H9 (cell line): ENCODE measurements at regions not wholly inside any gene's neighbourhood (a gene's known extent, or its start where the extent isn't known, plus 50 kb on each side); places are given as distances from the start of the nearest gene placed in this dataset.

Experiments used
- DNase-seq: peaks from one replicate; pipeline ENCODE4 v3.0.0-alpha.2; 2017
- H2AFZ ChIP-seq: one replicate; pipeline ENCODE4 v1.6.1; 2013; ENCODE audit warnings: mild to moderate bottlenecking, low read length, control low read depth, moderate library complexity
- H2AK5ac ChIP-seq: 2 replicates; pipeline ENCODE4 v1.6.1; 2013; ENCODE audit warnings: low read length, control low read depth, mixed read lengths; ENCODE audit not compliant: insufficient read length
- H2BK120ac ChIP-seq: one replicate; pipeline ENCODE4 v1.6.1; 2013; ENCODE audit warnings: low read depth, mild to moderate bottlenecking, low read length, control low read depth, inconsistent platforms; ENCODE audit not compliant: poor library complexity, severe bottlenecking
- H2BK12ac ChIP-seq: 2 replicates; pipeline ENCODE4 v1.6.1; 2013; ENCODE audit warnings: low read length, control low read depth, mixed read lengths, low read depth; ENCODE audit not compliant: insufficient read length
- H2BK15ac ChIP-seq: 2 replicates; pipeline ENCODE4 v1.6.1; 2013; ENCODE audit warnings: low read depth, low read length, control low read depth
- H2BK20ac ChIP-seq: one replicate; pipeline ENCODE4 v1.6.1; 2013; ENCODE audit warnings: low read depth, mild to moderate bottlenecking, low read length, control low read depth, inconsistent platforms; ENCODE audit not compliant: poor library complexity, severe bottlenecking
- H2BK5ac ChIP-seq: 2 replicates; pipeline ENCODE4 v1.6.1; 2013; ENCODE audit warnings: low read length, control low read depth, mixed read lengths; ENCODE audit not compliant: insufficient read length
- H3K14ac ChIP-seq: 2 replicates; pipeline ENCODE4 v1.6.1; 2013; ENCODE audit warnings: low read length, control low read depth; ENCODE audit not compliant: insufficient read depth
- H3K18ac ChIP-seq: 2 replicates; pipeline ENCODE4 v1.6.1; 2013; ENCODE audit warnings: low read depth, mild to moderate bottlenecking, mixed read lengths, low read length, control low read depth; ENCODE audit not compliant: insufficient read length
- H3K23ac ChIP-seq: 2 replicates; pipeline ENCODE4 v1.6.1; 2013; ENCODE audit warnings: low read length, control low read depth, mixed read lengths, low read depth; ENCODE audit not compliant: insufficient read length
- H3K23me2 ChIP-seq: 2 replicates; pipeline ENCODE4 v1.6.1; 2013; ENCODE audit warnings: low read depth, mild to moderate bottlenecking, mixed read lengths, low read length, control low read depth; ENCODE audit not compliant: insufficient read length, poor library complexity, severe bottlenecking
- H3K27ac ChIP-seq: 2 replicates; pipeline ENCODE4 v1.5.1; 2013; ENCODE audit warnings: low read length, control low read depth, mixed read lengths, low read depth; ENCODE audit not compliant: insufficient read length
- H3K27me3 ChIP-seq: 2 replicates; pipeline ENCODE4 v1.6.1; 2013; ENCODE audit warnings: low read length, control low read depth, inconsistent platforms; ENCODE audit not compliant: insufficient read depth
- H3K4ac ChIP-seq: 2 replicates; pipeline ENCODE4 v1.6.1; 2013; ENCODE audit warnings: low read depth, mild to moderate bottlenecking, control low read depth, inconsistent platforms, low read length, moderate library complexity
- H3K4me1 ChIP-seq: 2 replicates; pipeline ENCODE4 v1.6.1; 2013; ENCODE audit warnings: low read length, control low read depth, inconsistent platforms; ENCODE audit not compliant: insufficient read depth
- H3K4me2 ChIP-seq: 2 replicates; pipeline ENCODE4 v1.6.1; 2013; ENCODE audit warnings: low read length, control low read depth, mixed read lengths; ENCODE audit not compliant: insufficient read length, insufficient read depth
- H3K56ac ChIP-seq: 2 replicates; pipeline ENCODE4 v1.6.1; 2013; ENCODE audit warnings: low read depth, mild to moderate bottlenecking, mixed read lengths, low read length, control low read depth; ENCODE audit not compliant: insufficient read length
- H3K79me1 ChIP-seq: 2 replicates; pipeline ENCODE4 v1.6.1; 2013; ENCODE audit warnings: low read depth, mild to moderate bottlenecking, moderate library complexity, low read length, control low read depth, inconsistent platforms; ENCODE audit not compliant: insufficient read depth, poor library complexity, severe bottlenecking
- H3K79me2 ChIP-seq: 2 replicates; pipeline ENCODE4 v1.6.1; 2013; ENCODE audit warnings: low read length, control low read depth, inconsistent platforms; ENCODE audit not compliant: insufficient read depth
- H3K9ac ChIP-seq: 2 replicates; pipeline ENCODE4 v1.6.1; 2013; ENCODE audit warnings: low read length, control low read depth, mixed read lengths; ENCODE audit not compliant: insufficient read length; ENCODE audit errors: extremely low read depth
- H3K9me3 ChIP-seq: one replicate; pipeline ENCODE4 v1.6.1; 2013; ENCODE audit warnings: low read depth, low read length, inconsistent platforms; ENCODE audit not compliant: control insufficient read depth
- H3T11ph ChIP-seq: one replicate; pipeline ENCODE4 v1.6.1; 2013; ENCODE audit warnings: mild to moderate bottlenecking, low read length, control low read depth, inconsistent platforms
- H4K20me1 ChIP-seq: one replicate; pipeline ENCODE4 v1.6.1; 2013; ENCODE audit not compliant: control insufficient read depth, insufficient read length, insufficient read depth
- H4K5ac ChIP-seq: 2 replicates; pipeline ENCODE4 v1.6.1; 2013; ENCODE audit warnings: low read depth, mild to moderate bottlenecking, mixed read lengths, low read length, control low read depth; ENCODE audit not compliant: insufficient read length
- H4K8ac ChIP-seq: replicated peaks from 2 replicates; pipeline ENCODE4 v1.6.1; 2013; ENCODE audit warnings: low read length, control low read depth, mixed read lengths, low read depth; ENCODE audit not compliant: insufficient read length
- H4K91ac ChIP-seq: 2 replicates; pipeline ENCODE4 v1.6.1; 2013; ENCODE audit warnings: low read depth, mild to moderate bottlenecking, moderate library complexity, mixed read lengths, low read length, control low read depth; ENCODE audit not compliant: insufficient read length
- H3K27ac Mint-ChIP-seq, 3 experiments: 2 replicates in 2 of 3; 3 replicates in 1 of 3; pipeline ENCODE4 v1.8.0; 2020 to 2021; ENCODE audit warnings: mixed read lengths in 3 of 3, mild to moderate bottlenecking in 1 of 3, moderate library complexity in 1 of 3
- H3K27me3 Mint-ChIP-seq: 2 replicates; pipeline ENCODE4 v1.8.0; 2021; ENCODE audit warnings: low read depth, mild to moderate bottlenecking, moderate library complexity, mixed read lengths
- H3K36me3 Mint-ChIP-seq, 3 experiments: 2 replicates in 2 of 3; 3 replicates in 1 of 3; pipeline ENCODE4 v1.8.0; 2020 to 2021; ENCODE audit warnings: low read depth in 3 of 3, mixed read lengths in 3 of 3; ENCODE audit not compliant: insufficient read depth in 1 of 3
- H3K4me1 Mint-ChIP-seq, 2 experiments: 2 replicates each; pipeline ENCODE4 v1.8.0; 2020; ENCODE audit warnings: mixed read lengths in 2 of 2
- H3K4me3 Mint-ChIP-seq, 2 experiments: 2 replicates in 1 of 2; 3 replicates in 1 of 2; pipeline ENCODE4 v1.8.0; 2020 to 2021; ENCODE audit warnings: mild to moderate bottlenecking in 2 of 2, mixed read lengths in 2 of 2, moderate library complexity in 1 of 2
- H3K9me3 Mint-ChIP-seq, 2 experiments: 2 replicates in 1 of 2; 3 replicates in 1 of 2; pipeline ENCODE4 v1.8.0; 2020; ENCODE audit warnings: mild to moderate bottlenecking in 2 of 2, mixed read lengths in 2 of 2, moderate library complexity in 1 of 2
- WGBS: extraction: QIAGEN DNeasy Blood & Tissue Kit; methylation state at CpG from one replicate; pipeline ENCODE4 v1.1.7; 2013; ENCODE audit warnings: missing lambda C conversion rate, low lambda C conversion rate, mixed read lengths; ENCODE audit not compliant: insufficient read length; ENCODE audit errors: extremely low coverage; 5-methylcytosine and 5-hydroxymethylcytosine counted together
- TF ChIP-seq, protein P1 (sequence below): fragments of 200-600 bp; sonication (generic); conservative IDR thresholded peaks from 3 replicates; pipeline ENCODE4 v1.8.0; 2021; ENCODE audit warnings: antibody characterized with exemption, mild to moderate bottlenecking

DNA sequence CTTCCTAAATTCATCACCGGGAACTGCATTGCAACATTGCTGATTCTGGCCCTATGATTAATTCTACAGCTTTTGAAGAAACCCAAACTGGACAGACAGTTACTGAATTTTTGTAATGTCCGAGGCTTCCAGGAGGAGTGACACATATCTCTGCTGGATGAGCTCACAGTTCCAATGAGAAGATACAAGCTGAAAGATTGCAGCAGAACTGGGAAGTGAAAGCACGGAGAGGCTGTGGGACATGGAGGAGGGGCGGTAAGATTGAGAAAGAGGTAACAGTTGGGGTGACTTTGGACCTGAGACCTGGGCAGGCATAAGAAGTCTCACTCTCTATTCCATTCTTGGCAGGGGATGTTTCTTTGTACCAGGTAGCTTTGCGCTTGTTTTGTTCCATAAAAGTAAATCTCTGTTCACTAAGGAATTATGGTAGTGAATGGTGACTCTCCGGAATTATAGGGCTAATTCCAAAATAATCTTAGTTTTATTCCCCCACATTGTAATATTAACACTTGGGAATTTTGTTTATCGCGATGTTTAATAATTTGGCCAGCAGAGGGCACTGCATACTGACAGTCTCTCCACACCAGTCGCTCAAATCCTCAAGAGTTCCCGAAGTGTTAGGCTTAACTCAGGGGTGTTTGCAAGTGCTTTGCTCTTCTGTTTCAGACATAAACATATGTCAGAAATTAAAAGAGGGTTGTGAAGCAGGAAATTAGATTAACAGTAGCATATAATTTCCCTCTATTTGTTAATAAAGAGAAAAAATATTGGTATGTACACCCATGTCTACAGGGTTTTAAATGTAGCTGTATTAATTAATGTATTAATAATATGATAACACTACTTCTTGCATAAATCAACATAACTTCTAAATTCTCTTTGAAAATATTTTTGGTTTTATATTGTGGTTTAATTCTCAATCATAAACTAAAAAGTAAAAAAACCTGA lies 201.4 kb downstream of the SOCS6 start:
- H3K27ac Mint-ChIP-seq, result no peak overlapping the region
- Histone ChIP-seq H2BK5ac (no peak overlapping the region), H3K23ac (no peak overlapping the region), H4K8ac (no peak overlapping the region), H3K27ac (no peak overlapping the region), H3K79me1 (no peaks in the 10 kb centered on the region), H3K4me1 (no peaks in the 10 kb centered on the region), H3T11ph (no peak overlapping the region), H2BK15ac (no peak overlapping the region), H3K79me2 (no peaks in the 10 kb centered on the region), H3K4ac (no peak overlapping the region), H3K4me2 (no peak overlapping the region), H3K18ac (no peak overlapping the region), H3K14ac (no peak overlapping the region), H3K9me3 (no peaks in the 10 kb centered on the region), H4K5ac (no peak overlapping the region), H3K9ac (no peak overlapping the region), H4K91ac (no peak overlapping the region), H3K56ac (no peak overlapping the region), H4K20me1 (no peaks in the 10 kb centered on the region), H2BK12ac (no peak overlapping the region), H2AFZ (no peak overlapping the region), H2BK120ac (no peak overlapping the region), H2BK20ac (no peak overlapping the region), H2AK5ac (no peak overlapping the region), H3K27me3 (no peaks in the 10 kb centered on the region), H3K23me2 (no peaks in the 10 kb centered on the region)
- H3K4me1 Mint-ChIP-seq, result no peaks in the 10 kb centered on the region; a peak in 2 of 4 replicates
- TF ChIP-seq, protein P1, sequence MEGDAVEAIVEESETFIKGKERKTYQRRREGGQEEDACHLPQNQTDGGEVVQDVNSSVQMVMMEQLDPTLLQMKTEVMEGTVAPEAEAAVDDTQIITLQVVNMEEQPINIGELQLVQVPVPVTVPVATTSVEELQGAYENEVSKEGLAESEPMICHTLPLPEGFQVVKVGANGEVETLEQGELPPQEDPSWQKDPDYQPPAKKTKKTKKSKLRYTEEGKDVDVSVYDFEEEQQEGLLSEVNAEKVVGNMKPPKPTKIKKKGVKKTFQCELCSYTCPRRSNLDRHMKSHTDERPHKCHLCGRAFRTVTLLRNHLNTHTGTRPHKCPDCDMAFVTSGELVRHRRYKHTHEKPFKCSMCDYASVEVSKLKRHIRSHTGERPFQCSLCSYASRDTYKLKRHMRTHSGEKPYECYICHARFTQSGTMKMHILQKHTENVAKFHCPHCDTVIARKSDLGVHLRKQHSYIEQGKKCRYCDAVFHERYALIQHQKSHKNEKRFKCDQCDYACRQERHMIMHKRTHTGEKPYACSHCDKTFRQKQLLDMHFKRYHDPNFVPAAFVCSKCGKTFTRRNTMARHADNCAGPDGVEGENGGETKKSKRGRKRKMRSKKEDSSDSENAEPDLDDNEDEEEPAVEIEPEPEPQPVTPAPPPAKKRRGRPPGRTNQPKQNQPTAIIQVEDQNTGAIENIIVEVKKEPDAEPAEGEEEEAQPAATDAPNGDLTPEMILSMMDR, result peak; percentile 79
- H3K4me3 Mint-ChIP-seq, result no peak overlapping the region
- no peak for DNase-seq
- no peaks in the 10 kb centered on the region; a peak in 1 of 7 replicates for H3K36me3 Mint-ChIP-seq
- WGBS, result no CpG with 5 or more reads among the region's 10 CpGs
- no peaks in the 10 kb centered on the region; a peak in 1 of 5 replicates for H3K9me3 Mint-ChIP-seq
- H3K27me3 Mint-ChIP-seq, result no peaks in the 10 kb centered on the region
